Heart left ventricle (tissue), 16 donors: ENCODE measurements at regions not wholly inside any gene's neighbourhood (a gene's known extent, or its start where the extent isn't known, plus 50 kb on each side); places are given as distances from the start of the nearest gene placed in this dataset.

Experiments
- ATAC-seq, 4 donors: fragments of 200-7000 bp; cut with Tn5 transposase; one replicate each; pipeline ENCODE4 v1.9.1; 2020 to 2022; ENCODE audit warnings: moderate library complexity in 4 of 4, mild to moderate bottlenecking in 3 of 4, moderate number of reproducible peaks in 1 of 4
- DNase-seq, 5 donors: peaks; one replicate each; pipeline ENCODE4 v3.0.0-alpha.2; 2020
- H3K27ac ChIP-seq, 12 donors: fragments of 200-600 bp; sonication (generic) in 4 of 12; one replicate each; pipeline versions ENCODE4 v1.5.0 to v1.8.0; 2016 to 2022; ENCODE audit warnings: mild to moderate bottlenecking in 2 of 12
- H3K27me3 ChIP-seq, 9 donors: fragments of 200-600 bp; sonication (generic) in 2 of 9; one replicate each; pipeline versions ENCODE4 v1.5.1 to v1.8.0; 2016 to 2022; ENCODE audit warnings: mild to moderate bottlenecking in 3 of 9
- H3K36me3 ChIP-seq, 9 donors: fragments of 200-600 bp; sonication (generic) in 2 of 9; one replicate each; pipeline versions ENCODE4 v1.5.0 to v1.8.0; 2018 to 2022; ENCODE audit warnings: mild to moderate bottlenecking in 2 of 9
- H3K4me1 ChIP-seq, 12 donors: fragments of 200-600 bp; sonication (generic) in 4 of 12; one replicate each; pipeline versions ENCODE4 v1.5.0 to v1.8.0; 2016 to 2022; ENCODE audit warnings: mild to moderate bottlenecking in 3 of 12
- H3K4me3 ChIP-seq, 12 donors: fragments of 200-600 bp; sonication (generic) in 4 of 12; one replicate each; pipeline versions ENCODE4 v1.5.0 to v1.8.0; 2017 to 2022; ENCODE audit warnings: mild to moderate bottlenecking in 9 of 12, moderate library complexity in 4 of 12
- H3K9me3 ChIP-seq, 12 donors: fragments of 200-600 bp; sonication (generic) in 4 of 12; one replicate each; pipeline versions ENCODE4 v1.5.0 to v1.8.0; 2016 to 2022; ENCODE audit warnings: mild to moderate bottlenecking in 1 of 12
- CTCF ChIP-seq, 12 donors: fragments of 200-600 bp; sonication (generic) in 4 of 12; IDR thresholded peaks; one replicate each; pipeline versions ENCODE4 v1.5.0 to v1.8.0; 2018 to 2022; ENCODE audit warnings: antibody characterized with exemption in 12 of 12, mild to moderate bottlenecking in 5 of 12
- POLR2A ChIP-seq, 2 donors: fragments of 450-650 bp; IDR thresholded peaks; one replicate each; pipeline ENCODE4 v1.6.1; 2017; ENCODE audit warnings: antibody characterized with exemption in 2 of 2, mild to moderate bottlenecking in 2 of 2, moderate library complexity in 2 of 2
- WGBS, 4 donors: extraction: QIAGEN DNeasy Blood & Tissue Kit in 2 of 4; methylation state at CpG; one replicate each; pipeline versions ENCODE4 v1.1.5 to v1.1.7; 2013 to 2018; 5-methylcytosine and 5-hydroxymethylcytosine counted together
- intact Hi-C, 10 donors: fragments of 100-400 bp; cut with DNase I; formaldehyde crosslinking; loops; one replicate each; pipeline versions ENCODE4 v1.11.1 to v1.14.2; 2022
- donor health status: ischemic (EF 13 %, LVEDD 7.1; RV severe dilation, severe dysfunction).
- donor health status: healthy with polysubstance abuse.
- donor health status: DM: no; HTN: yes; CAD: no.
- donor health status: DM: no; HTN: no; CAD: no.
- donor health status: ischemic (EF 25% LVEDD 6.9; RV normal size, moderate dysfunction).
- donor health status: ischemic (EF 25% LVEDD 5.7; RV mildly dilated, moderate dysfunction).
- donor health status: healthy.
- donor health status: DM: yes; HTN: yes; CAD: no.
- donor health status: ischemic (EF 35%, LVEDD 5.7; RV mildly dilated, moderate dysfunction).
- donor health status: nonischemic (EF 11% LVEDD 7.7; RV severe dilation, severe dysfunction).
- donor health status: DM: yes; HTN: yes; CAD: no.
- donor health status: PGD.
- donor health status: ischemic (EF 29% LVEDD 5.4; RV normal size, mild dysfunction).
- donor health status: nonischemic (EF 23%, LVEDD 6.1; RV moderate dilation, normal function).

- H3K9me3 ChIP-seq: no peaks in the 10 kb centered on the region
- H3K4me1 ChIP-seq: peaks cover 0 to 12% (median 0%) of the 10 kb centered on the region in 12 donors
- no peak for DNase-seq
- TF ChIP-seq POLR2A (IDR thresholded peaks at IDR 0.05) (no peak), CTCF (IDR thresholded peaks at IDR 0.05) (no peak)
- H3K27me3 ChIP-seq: no peaks in the 10 kb centered on the region
- intact Hi-C loops: no loop called here
- ATAC-seq: no peak
- no peak overlapping the region for H3K27ac ChIP-seq
- H3K4me3 ChIP-seq: no peak overlapping the region
- no peaks in the 10 kb centered on the region for H3K36me3 ChIP-seq
- 91 to 100% (median 97%) methylated on average over 1 of the region's 1 CpG for WGBS, 4 donors
These were observed 341.5 kb upstream of the TMPO start for GRCh38 chr12:98173773-98174427.

- 80 to 87% (median 85%) methylated on average over 5 of the region's 5 CpGs for WGBS, 4 donors
- intact Hi-C loops: no loop called here
- Histone ChIP-seq H3K4me3 (no peak overlapping the region), H3K27ac (no peak overlapping the region), H3K9me3 (no peaks in the 10 kb centered on the region), H3K27me3 (no peaks in the 10 kb centered on the region), H3K36me3 (no peaks in the 10 kb centered on the region), H3K4me1 (peaks cover 0 to 12% (median 0%) of the 10 kb centered on the region in 12 donors)
- ATAC-seq (no peak), DNase-seq (no peak)
- no peak for TF ChIP-seq POLR2A (IDR thresholded peaks at IDR 0.05)
- no peak for TF ChIP-seq CTCF (IDR thresholded peaks at IDR 0.05)
These were observed 341.0 kb upstream of the TMPO start for GRCh38 chr12:98174428-98174809.

GRCh38 chr12:98178126-98178525 lies 337.3 kb upstream of the TMPO start:
- H3K36me3 ChIP-seq: no peaks in the 10 kb centered on the region
- TF ChIP-seq CTCF (IDR thresholded peaks at IDR 0.05) (no peak), POLR2A (IDR thresholded peaks at IDR 0.05) (no peak)
- DNase-seq (no peak), ATAC-seq (no peak)
- no peaks in the 10 kb centered on the region for H3K9me3 ChIP-seq
- intact Hi-C loops: no loop called here
- no peak overlapping the region for H3K27ac ChIP-seq
- peaks cover 0 to 12% (median 0%) of the 10 kb centered on the region in 12 donors for H3K4me1 ChIP-seq
- no peaks in the 10 kb centered on the region for H3K27me3 ChIP-seq
- no peak overlapping the region for H3K4me3 ChIP-seq

- Histone ChIP-seq H3K4me3 (no peak overlapping the region), H3K27ac (no peak overlapping the region), H3K4me1 (peaks cover 0 to 12% (median 0%) of the 10 kb centered on the region in 12 donors), H3K9me3 (no peaks in the 10 kb centered on the region), H3K36me3 (no peaks in the 10 kb centered on the region), H3K27me3 (no peaks in the 10 kb centered on the region)
- ATAC-seq (no peak), DNase-seq (no peak)
- TF ChIP-seq POLR2A (IDR thresholded peaks at IDR 0.05): no peak
- no peak for TF ChIP-seq CTCF (IDR thresholded peaks at IDR 0.05)
- intact Hi-C loops: no loop called here
These were observed 336.2 kb upstream of the TMPO start for GRCh38 chr12:98179151-98179550.
